IMR-90 (cell line): ENCODE measurements at regions not wholly inside any gene's neighbourhood (a gene's known extent, or its start where the extent isn't known, plus 50 kb on each side); places are given as distances from the start of the nearest gene placed in this dataset.

Source experiments
- ATAC-seq: fragments of 200-7000 bp; cut with Tn5 transposase; 2 replicates; pipeline ENCODE4 v1.9.1; 2020; ENCODE audit warnings: low read depth, mild to moderate bottlenecking, moderate library complexity
- BruUV-seq: library from RNA; stranded (reverse); fragments of 400-500 nt; replicated peaks from 2 replicates; lab custom pipeline; 2021; lab: Mats Ljungman, UMichigan
- CTCF ChIA-PET: fragments of 300-600 bp; formaldehyde crosslinking; extraction: SDS; loops from one replicate; lab custom pipeline; 2021; ENCODE audit warnings: antibody characterized with exemption; lab: Yijun Ruan, JAX
- POLR2A ChIA-PET: fragments of 300-600 bp; sonication (Branson Sonifier 250); formaldehyde crosslinking; loops from one replicate; lab custom pipeline; 2022; ENCODE audit warnings: antibody characterized with exemption; ENCODE audit not compliant: unreplicated experiment; lab: Charles Lee
- DNase-seq: peaks from one replicate; pipeline ENCODE4 v3.0.0; 2013
- H2AFZ ChIP-seq: replicated peaks from 2 replicates; pipeline ENCODE3; 2013; ENCODE audit warnings: low read length, mild to moderate bottlenecking; ENCODE audit not compliant: poor library complexity
- H2AK5ac ChIP-seq: 2 replicates; pipeline ENCODE4 v1.6.1; 2013; ENCODE audit warnings: low read depth, low read length, inconsistent platforms
- H2AK9ac ChIP-seq: replicated peaks from 2 replicates; pipeline ENCODE3; 2013; ENCODE audit warnings: mild to moderate bottlenecking, low read depth, low read length, moderate library complexity; ENCODE audit not compliant: poor library complexity
- H2BK120ac ChIP-seq: 2 replicates; pipeline ENCODE4 v1.6.1; 2013; ENCODE audit warnings: low read depth, low read length, inconsistent platforms
- H2BK15ac ChIP-seq: 3 replicates; pipeline ENCODE4 v1.6.1; 2013; ENCODE audit warnings: low read depth, low read length, inconsistent platforms
- H2BK20ac ChIP-seq: 2 replicates; pipeline ENCODE4 v1.6.1; 2013; ENCODE audit warnings: low read depth, mild to moderate bottlenecking, inconsistent platforms, low read length, moderate library complexity
- H2BK5ac ChIP-seq: 2 replicates; pipeline ENCODE4 v1.6.1; 2013; ENCODE audit warnings: mild to moderate bottlenecking, low read depth, low read length, inconsistent platforms; ENCODE audit not compliant: poor library complexity, severe bottlenecking
- H3K14ac ChIP-seq: replicated peaks from 2 replicates; pipeline ENCODE4 v1.6.1; 2013; ENCODE audit warnings: low read depth, low read length, inconsistent platforms
- H3K18ac ChIP-seq: 2 replicates; pipeline ENCODE4 v1.6.1; 2013; ENCODE audit warnings: low read depth, low read length, control low read depth
- H3K23ac ChIP-seq: 2 replicates; pipeline ENCODE4 v1.6.1; 2013; ENCODE audit warnings: low read depth, low read length, inconsistent platforms
- H3K27ac ChIP-seq: 2 replicates; pipeline ENCODE4 v1.5.1; 2013; ENCODE audit warnings: mild to moderate bottlenecking, control low read depth, low read length; ENCODE audit not compliant: insufficient read depth
- H3K27me3 ChIP-seq: 2 replicates; pipeline ENCODE4 v1.6.1; 2013; ENCODE audit warnings: low read length; ENCODE audit not compliant: control insufficient read depth, insufficient read depth
- H3K36me3 ChIP-seq: 2 replicates; pipeline ENCODE4 v1.6.1; 2013; ENCODE audit warnings: low read length, mixed read lengths; ENCODE audit not compliant: control insufficient read depth, insufficient read depth
- H3K4ac ChIP-seq: 2 replicates; pipeline ENCODE4 v1.6.1; 2013; ENCODE audit warnings: low read depth, low read length, inconsistent platforms
- H3K4me1 ChIP-seq: 2 replicates; pipeline ENCODE4 v1.6.1; 2013; ENCODE audit warnings: low read length, mixed read lengths; ENCODE audit not compliant: control insufficient read depth, insufficient read depth
- H3K4me2 ChIP-seq: 2 replicates; pipeline ENCODE4 v1.6.1; 2013; ENCODE audit warnings: low read depth, mild to moderate bottlenecking, control low read depth, low read length, moderate library complexity
- H3K4me3 ChIP-seq: 2 replicates; pipeline ENCODE4 v1.5.1; 2013; ENCODE audit warnings: low read depth, mild to moderate bottlenecking, control low read depth, low read length, moderate library complexity; ENCODE audit not compliant: insufficient read depth
- H3K56ac ChIP-seq: 2 replicates; pipeline ENCODE4 v1.6.1; 2013; ENCODE audit warnings: low read length, inconsistent platforms; ENCODE audit not compliant: insufficient read depth; ENCODE audit errors: extremely low read depth
- H3K79me1 ChIP-seq, 2 experiments: 2 replicates each; pipeline ENCODE4 v1.6.1; 2013; ENCODE audit warnings: low read length in 2 of 2, inconsistent platforms in 1 of 2, low read depth in 1 of 2
- H3K9ac ChIP-seq: 2 replicates; pipeline ENCODE4 v1.6.1; 2013; ENCODE audit warnings: low read depth, low read length, control low read depth
- H3K9me1 ChIP-seq: 2 replicates; pipeline ENCODE4 v1.6.1; 2013; ENCODE audit warnings: low read length, inconsistent platforms; ENCODE audit not compliant: insufficient read depth
- H3K9me3 ChIP-seq: 2 replicates; pipeline ENCODE4 v1.6.1; 2013; ENCODE audit warnings: low read length; ENCODE audit not compliant: control insufficient read depth, insufficient read depth
- H4K20me1 ChIP-seq: 2 replicates; pipeline ENCODE4 v1.6.1; 2013; ENCODE audit warnings: low read length, inconsistent platforms; ENCODE audit not compliant: insufficient read depth
- H4K5ac ChIP-seq: 2 replicates; pipeline ENCODE4 v1.6.1; 2013; ENCODE audit warnings: mild to moderate bottlenecking, low read depth, low read length, control low read depth
- H4K8ac ChIP-seq, 2 experiments: 2 replicates each; pipeline ENCODE4 v1.6.1; 2013; ENCODE audit warnings: low read depth in 2 of 2, low read length in 2 of 2, control low read depth in 1 of 2, inconsistent platforms in 1 of 2
- H4K91ac ChIP-seq: 2 replicates; pipeline ENCODE4 v1.6.1; 2013; ENCODE audit warnings: low read depth, low read length, inconsistent platforms; ENCODE audit not compliant: insufficient read depth
- CHD1 ChIP-seq: IDR thresholded peaks from 2 replicates; pipeline ENCODE4 v1.6.1; 2012; ENCODE audit warnings: low read depth, low read length, improper control_type of control experiment
- ELK1 ChIP-seq: fragments of 150-350 bp; IDR thresholded peaks from 2 replicates; pipeline ENCODE4 v1.6.1; 2016; ENCODE audit warnings: low read depth, mild to moderate bottlenecking, low read length, moderate library complexity, borderline replicate concordance
- FOS ChIP-seq: fragments of 150-350 bp; IDR thresholded peaks from 2 replicates; pipeline ENCODE4 v1.6.1; 2016; ENCODE audit warnings: low read depth, low read length
- MAFK ChIP-seq: IDR thresholded peaks from 2 replicates; pipeline ENCODE4 v1.6.1; 2012; ENCODE audit warnings: low read depth, low read length, improper control_type of control experiment
- MAZ ChIP-seq: IDR thresholded peaks from 2 replicates; pipeline ENCODE4 v1.6.1; 2012; ENCODE audit warnings: low read depth, mild to moderate bottlenecking, low read length, improper control_type of control experiment, moderate library complexity, borderline replicate concordance
- NFE2L2 ChIP-seq: fragments of 150-350 bp; IDR thresholded peaks from 2 replicates; pipeline ENCODE4 v1.6.1; 2016; ENCODE audit warnings: low read depth, mild to moderate bottlenecking, low read length
- POLR2A ChIP-seq: IDR thresholded peaks from 2 replicates; pipeline ENCODE4 v1.6.1; 2012; ENCODE audit warnings: mild to moderate bottlenecking, low read depth, low read length
- RCOR1 ChIP-seq: IDR thresholded peaks from 2 replicates; pipeline ENCODE4 v1.6.1; 2012; ENCODE audit warnings: mild to moderate bottlenecking, low read length, improper control_type of control experiment; ENCODE audit not compliant: insufficient replicate concordance
- RFX5 ChIP-seq: IDR thresholded peaks from 2 replicates; pipeline ENCODE4 v1.8.0; 2012; ENCODE audit warnings: low read depth, mild to moderate bottlenecking, low read length, moderate library complexity
- SMC3 ChIP-seq: fragments of 150-350 bp; IDR thresholded peaks from 2 replicates; pipeline ENCODE4 v1.6.1; 2016; ENCODE audit warnings: low read depth, mild to moderate bottlenecking, antibody characterized with exemption, low read length, moderate library complexity
- USF2 ChIP-seq: fragments of 150-350 bp; IDR thresholded peaks from 2 replicates; pipeline ENCODE4 v1.6.1; 2017; ENCODE audit warnings: mild to moderate bottlenecking, antibody characterized with exemption, low read length, low read depth
- WGBS, 2 experiments: methylation state at CpG; one replicate each; pipeline versions ENCODE4 v1.1.5 to v1.1.7; 2013; ENCODE audit warnings: missing lambda C conversion rate in 2 of 2; ENCODE audit not compliant: insufficient read length in 1 of 2; ENCODE audit errors: extremely low coverage in 2 of 2; 5-methylcytosine and 5-hydroxymethylcytosine counted together
- dilution Hi-C: fragments of 300-500 bp; cut with HindIII; formaldehyde crosslinking; loops from one replicate; pipeline ENCODE4 v1.14.3; 2018; ENCODE audit warnings: low sequenced_read_pairs; ENCODE audit not compliant: unreplicated experiment
- in situ Hi-C: fragments of 300-500 bp; cut with MboI; formaldehyde crosslinking; loops from 3 replicates; pipeline ENCODE4 v1.14.3; 2019; ENCODE audit warnings: low sequenced_read_pairs, inconsistent platforms, mixed read lengths
- intact Hi-C: fragments of 100-400 bp; cut with micrococcal nuclease; formaldehyde crosslinking; loops from 2 replicates; pipeline ENCODE4 v1.10.0; 2022

- Histone ChIP-seq H2AK5ac (no peak overlapping the region), H3K18ac (no peak overlapping the region), H3K4me2 (no peak overlapping the region), H3K9me1 (no peaks in the 10 kb centered on the region), H3K79me1 (no peaks in the 10 kb centered on the region), H3K9me3 (peaks cover 16% of the 10 kb centered on the region), H4K20me1 (no peaks in the 10 kb centered on the region), H4K91ac (no peak overlapping the region), H2BK20ac (no peak overlapping the region), H3K4ac (no peak overlapping the region), H3K14ac (no peak overlapping the region), H4K5ac (no peak overlapping the region), H3K27me3 (no peaks in the 10 kb centered on the region), H3K23ac (no peak overlapping the region), H2BK120ac (no peak overlapping the region), H4K8ac (no peak overlapping the region), H3K4me1 (no peaks in the 10 kb centered on the region), H2AFZ (no peak overlapping the region), H3K56ac (no peak overlapping the region), H3K4me3 (no peak overlapping the region), H2AK9ac (no peak overlapping the region), H3K27ac (no peak overlapping the region), H2BK15ac (no peak overlapping the region), H3K9ac (no peak overlapping the region), H2BK5ac (no peak overlapping the region), H3K36me3 (no peaks in the 10 kb centered on the region)
- intact Hi-C loops, result no loop called here
- no TSS peak for BruUV-seq
- TF ChIP-seq SMC3 (no peak), MAZ (no peak), CHD1 (no peak), USF2 (no peak), FOS (no peak), RFX5 (no peak), MAFK (no peak), POLR2A (no peak), ELK1 (no peak), NFE2L2 (no peak), RCOR1 (no peak)
- ATAC-seq (no peak), DNase-seq (no peak)
- dilution Hi-C loops, result no loop called here
- no CpG with 5 or more reads among the region's 5 CpGs for WGBS, 2 experiments
- in situ Hi-C loops, result no loop called here
- ChIA-PET CTCF (no interaction called here), POLR2A (no interaction called here)
These were observed 135.9 kb upstream of the CHRM3 start for GRCh38 chr1:239250353-239251035.
